ENCODE measurements at regions not wholly inside any gene's neighbourhood (a gene's known extent, or its start where the extent isn't known, plus 50 kb on each side); places are given as distances from the start of the nearest gene placed in this dataset.

GRCh38 chr12:111084158-111084557 lies 163.8 kb upstream of the MYL2 start:
- Histone ChIP-seq H3K27me3 (ENCODE audit: insufficient read depth, low read length) (peaks cover 17% of the 10 kb centered on the region), H3K4me3 (ENCODE audit: insufficient read depth, low read depth, low read length) (no peak overlapping the region), H3K36me3 (ENCODE audit: insufficient read depth, low read length) (no peaks in the 10 kb centered on the region), H3K4me2 (ENCODE audit: low read length) (no peak overlapping the region), H3K79me2 (ENCODE audit: insufficient read depth, low read length) (no peaks in the 10 kb centered on the region), H2AFZ (ENCODE audit: low read depth, low read length) (no peak overlapping the region), H3K27ac (ENCODE audit: low read depth, low read length) (no peak overlapping the region), H3K9ac (ENCODE audit: low read length) (no peak overlapping the region), H3K4me1 (ENCODE audit: insufficient read depth, low read length) (no peaks in the 10 kb centered on the region), H3K9me3 (ENCODE audit: insufficient read depth, low read depth, low read length) (no peaks in the 10 kb centered on the region), H4K20me1 (ENCODE audit: insufficient read depth, low read length) (no peaks in the 10 kb centered on the region)
- no peak for FAIRE-seq
- H3K9me3 Mint-ChIP-seq (ENCODE audit: unreplicated experiment), result peaks cover 4% of the 10 kb centered on the region
- TF ChIP-seq EZH2 (IDR thresholded peaks at IDR 0.05; ENCODE audit: insufficient read depth, low read length) (no peak), CTCF (IDR thresholded peaks at IDR 0.05; ENCODE audit: insufficient read depth, low read depth, low read length) (no peak)
- no peak overlapping the region for H3K4me3 Mint-ChIP-seq (ENCODE audit: unreplicated experiment)
- peaks cover 46% of the 10 kb centered on the region for H3K27me3 Mint-ChIP-seq (ENCODE audit: low read depth, unreplicated experiment)
- H3K27ac Mint-ChIP-seq (ENCODE audit: unreplicated experiment), result no peak overlapping the region
- DNase-seq (ENCODE audit: low read depth), result no peak
- H3K4me1 Mint-ChIP-seq (ENCODE audit: low read depth, unreplicated experiment), result no peaks in the 10 kb centered on the region
- no peaks in the 10 kb centered on the region for H3K36me3 Mint-ChIP-seq (ENCODE audit: low read depth, unreplicated experiment)

GRCh38 chr12:111081600-111081999 lies 161.2 kb upstream of the MYL2 start:
- no peaks in the 10 kb centered on the region for H3K36me3 Mint-ChIP-seq (ENCODE audit: low read depth, unreplicated experiment)
- H3K79me2 ChIP-seq (ENCODE audit: insufficient read depth, low read length), result no peaks in the 10 kb centered on the region
- DNase-seq (ENCODE audit: low read depth) (no peak), FAIRE-seq (no peak)
- H3K4me1 Mint-ChIP-seq (ENCODE audit: low read depth, unreplicated experiment), result no peaks in the 10 kb centered on the region
- H4K20me1 ChIP-seq (ENCODE audit: insufficient read depth, low read length), result no peaks in the 10 kb centered on the region
- TF ChIP-seq EZH2 (IDR thresholded peaks at IDR 0.05; ENCODE audit: insufficient read depth, low read length), result no peak
- H3K9ac ChIP-seq (ENCODE audit: low read length), result no peak overlapping the region
- peaks cover 22% of the 10 kb centered on the region for H3K27me3 ChIP-seq (ENCODE audit: insufficient read depth, low read length)
- H3K27ac Mint-ChIP-seq (ENCODE audit: unreplicated experiment), result no peak overlapping the region
- H3K4me1 ChIP-seq (ENCODE audit: insufficient read depth, low read length), result no peaks in the 10 kb centered on the region
- H3K27me3 Mint-ChIP-seq (ENCODE audit: low read depth, unreplicated experiment), result peaks cover 49% of the 10 kb centered on the region
- peaks cover 4% of the 10 kb centered on the region for H3K9me3 Mint-ChIP-seq (ENCODE audit: unreplicated experiment)
- no peak overlapping the region for H3K4me2 ChIP-seq (ENCODE audit: low read length)
- H3K27ac ChIP-seq (ENCODE audit: low read depth, low read length), result no peak overlapping the region
- H3K36me3 ChIP-seq (ENCODE audit: insufficient read depth, low read length), result no peaks in the 10 kb centered on the region
- no peak overlapping the region for H3K4me3 Mint-ChIP-seq (ENCODE audit: unreplicated experiment)
- H3K9me3 ChIP-seq (ENCODE audit: insufficient read depth, low read depth, low read length), result no peaks in the 10 kb centered on the region
- H3K4me3 ChIP-seq (ENCODE audit: insufficient read depth, low read depth, low read length), result no peak overlapping the region
- H2AFZ ChIP-seq (ENCODE audit: low read depth, low read length), result no peak overlapping the region

GRCh38 chr12:111078731-111079130 lies 158.4 kb upstream of the MYL2 start:
- Histone ChIP-seq H3K4me2 (ENCODE audit: low read length) (no peak overlapping the region), H2AFZ (ENCODE audit: low read depth, low read length) (no peak overlapping the region), H3K9me3 (ENCODE audit: insufficient read depth, low read depth, low read length) (no peaks in the 10 kb centered on the region), H3K4me3 (ENCODE audit: insufficient read depth, low read depth, low read length) (no peak overlapping the region), H3K27me3 (ENCODE audit: insufficient read depth, low read length) (peaks cover 18% of the 10 kb centered on the region), H3K79me2 (ENCODE audit: insufficient read depth, low read length) (no peaks in the 10 kb centered on the region), H3K9ac (ENCODE audit: low read length) (no peak overlapping the region), H4K20me1 (ENCODE audit: insufficient read depth, low read length) (no peaks in the 10 kb centered on the region), H3K36me3 (ENCODE audit: insufficient read depth, low read length) (no peaks in the 10 kb centered on the region), H3K27ac (ENCODE audit: low read depth, low read length) (no peak overlapping the region), H3K4me1 (ENCODE audit: insufficient read depth, low read length) (no peaks in the 10 kb centered on the region)
- Mint-ChIP-seq H3K27me3 (ENCODE audit: low read depth, unreplicated experiment) (peaks cover 41% of the 10 kb centered on the region), H3K4me1 (ENCODE audit: low read depth, unreplicated experiment) (no peaks in the 10 kb centered on the region), H3K27ac (ENCODE audit: unreplicated experiment) (no peak overlapping the region), H3K9me3 (ENCODE audit: unreplicated experiment) (no peaks in the 10 kb centered on the region), H3K4me3 (ENCODE audit: unreplicated experiment) (no peak overlapping the region), H3K36me3 (ENCODE audit: low read depth, unreplicated experiment) (no peaks in the 10 kb centered on the region)
- DNase-seq (ENCODE audit: low read depth), result no peak
- TF ChIP-seq CTCF (IDR thresholded peaks at IDR 0.05; ENCODE audit: insufficient read depth, low read depth, low read length) (no peak), EZH2 (IDR thresholded peaks at IDR 0.05; ENCODE audit: insufficient read depth, low read length) (no peak)
- no peak for FAIRE-seq
